Epidermal melanocyte (primary cell): ENCODE measurements at regions not wholly inside any gene's neighbourhood (a gene's known extent, or its start where the extent isn't known, plus 50 kb on each side); places are given as distances from the start of the nearest gene placed in this dataset.
"Not testable (repeated sequence)": the region's sequence is repeated elsewhere in the genome, so short reads cannot be mapped to it uniquely, and the experiment has no call there.

Experiments
- DNase-seq: peaks from one replicate; pipeline ENCODE4 v3.0.0; 2011; ENCODE audit warnings: low spot score; ENCODE audit not compliant: insufficient read length

- no peak for DNase-seq
These were observed 360.0 kb upstream of the IGFBP3 start for GRCh38 chr7:46281071-46281470.

- DNase-seq: no peak
These were observed 358.2 kb upstream of the IGFBP3 start for GRCh38 chr7:46279290-46279689.

GRCh38 chr7:46264646-46265045 lies 343.6 kb upstream of the IGFBP3 start:
- no peak for DNase-seq

- not testable (repeated sequence) for DNase-seq
These were observed 340.6 kb upstream of the IGFBP3 start for GRCh38 chr7:46261638-46262037.

- no peak for DNase-seq
These were observed 338.9 kb upstream of the IGFBP3 start for GRCh38 chr7:46259947-46260346.

- DNase-seq: no peak
These were observed 336.8 kb upstream of the IGFBP3 start for GRCh38 chr7:46257761-46258448.

GRCh38 chr7:46256870-46257661 lies 336.0 kb upstream of the IGFBP3 start:
- no peak for DNase-seq

- DNase-seq: no peak
These were observed 332.4 kb upstream of the IGFBP3 start for GRCh38 chr7:46253520-46253919.

- DNase-seq: no peak
These were observed 326.6 kb upstream of the IGFBP3 start for GRCh38 chr7:46247664-46248063.

- DNase-seq: no peak
These were observed 324.6 kb upstream of the IGFBP3 start for GRCh38 chr7:46245586-46246111.

GRCh38 chr7:46244757-46245156 lies 323.7 kb upstream of the IGFBP3 start:
- DNase-seq: no peak

GRCh38 chr7:46243406-46243805 lies 322.3 kb upstream of the IGFBP3 start:
- DNase-seq: no peak

GRCh38 chr7:46239846-46240245 lies 318.8 kb upstream of the IGFBP3 start:
- no peak for DNase-seq

- DNase-seq: no peak
These were observed 316.4 kb upstream of the IGFBP3 start for GRCh38 chr7:46237466-46237865.

- no peak for DNase-seq
These were observed 312.7 kb upstream of the IGFBP3 start for GRCh38 chr7:46233585-46234329.

- no peak for DNase-seq
These were observed 309.9 kb upstream of the IGFBP3 start for GRCh38 chr7:46230990-46231305.

- DNase-seq: no peak
These were observed 309.4 kb upstream of the IGFBP3 start for GRCh38 chr7:46230298-46230989.

- no peak for DNase-seq
These were observed 308.3 kb upstream of the IGFBP3 start for GRCh38 chr7:46229409-46229808.

- DNase-seq: no peak
These were observed 305.8 kb upstream of the IGFBP3 start for GRCh38 chr7:46226860-46227259.

- no peak for DNase-seq
These were observed 303.3 kb upstream of the IGFBP3 start for GRCh38 chr7:46224363-46224762.

- DNase-seq: no peak
These were observed 299.1 kb upstream of the IGFBP3 start for GRCh38 chr7:46220066-46220630.
